CD14-positive monocyte (primary cell): ENCODE measurements at regions not wholly inside any gene's neighbourhood (a gene's known extent, or its start where the extent isn't known, plus 50 kb on each side); places are given as distances from the start of the nearest gene placed in this dataset.
A peak's percentile ranks its signal among the peaks of the same experiment; 100 is the strongest.

Experiments
- DNase-seq, 3 donors: peaks; one replicate each; pipeline ENCODE4 v3.0.0-alpha.2; 2011 to 2022
- H2AFZ ChIP-seq: 2 replicates; pipeline ENCODE4 v1.6.0; 2012; ENCODE audit warnings: mild to moderate bottlenecking, low read depth, low read length, inconsistent platforms; ENCODE audit not compliant: insufficient read depth, poor library complexity, severe bottlenecking
- H3K27ac ChIP-seq, 2 donors: 1 replicate in 1 of 2; 2 replicates in 1 of 2; pipeline ENCODE4 v1.5.1; 2012 to 2013; ENCODE audit warnings: low read length in 2 of 2, control low read depth in 1 of 2, inconsistent platforms in 1 of 2, low read depth in 1 of 2, mild to moderate bottlenecking in 1 of 2
- H3K27me3 ChIP-seq, 2 donors: one replicate each; pipeline versions ENCODE4 v1.6.0 to v1.6.1; 2011 to 2013; ENCODE audit warnings: low read length in 2 of 2; ENCODE audit not compliant: control insufficient read depth in 2 of 2, insufficient read depth in 2 of 2
- H3K36me3 ChIP-seq, 2 donors: replicated peaks in 1 of 2; 1 replicate in 1 of 2; 2 replicates in 1 of 2; pipeline versions ENCODE4 v1.5.1 to v1.6.1; 2012 to 2013; ENCODE audit warnings: low read length in 2 of 2, control low read depth in 1 of 2, inconsistent platforms in 1 of 2, mild to moderate bottlenecking in 1 of 2; ENCODE audit not compliant: insufficient read depth in 2 of 2, control insufficient read depth in 1 of 2
- H3K4me1 ChIP-seq, 2 donors: 1 replicate in 1 of 2; 2 replicates in 1 of 2; pipeline versions ENCODE4 v1.5.1 to v1.6.1; 2012 to 2013; ENCODE audit warnings: low read length in 2 of 2, control low read depth in 1 of 2, inconsistent platforms in 1 of 2, mild to moderate bottlenecking in 1 of 2, moderate library complexity in 1 of 2; ENCODE audit not compliant: insufficient read depth in 2 of 2, control insufficient read depth in 1 of 2
- H3K4me2 ChIP-seq: replicated peaks from 2 replicates; pipeline ENCODE3; 2012; ENCODE audit warnings: low read length, moderate library complexity, mild to moderate bottlenecking; ENCODE audit not compliant: poor library complexity, severe bottlenecking; ENCODE audit errors: extremely low read depth
- H3K4me3 ChIP-seq, 3 experiments: fragments of 200-600 bp in 1 of 3; sonication (generic) in 1 of 3; replicated peaks in 1 of 3; 1 replicate in 2 of 3; 2 replicates in 1 of 3; pipeline ENCODE4 v1.5.1; 2011 to 2013; ENCODE audit warnings: low read length in 3 of 3, mild to moderate bottlenecking in 3 of 3, control low read depth in 2 of 3, low read depth in 2 of 3, inconsistent platforms in 1 of 3, moderate library complexity in 1 of 3
- H3K79me2 ChIP-seq: 2 replicates; pipeline ENCODE4 v1.6.0; 2012; ENCODE audit warnings: mild to moderate bottlenecking, control low read depth, inconsistent platforms, low read length, moderate library complexity; ENCODE audit not compliant: insufficient read depth
- H3K9ac ChIP-seq: 2 replicates; pipeline ENCODE4 v1.6.0; 2017; ENCODE audit warnings: low read length, mild to moderate bottlenecking; ENCODE audit not compliant: insufficient read depth, poor library complexity, severe bottlenecking
- H3K9me3 ChIP-seq, 2 donors: replicated peaks in 1 of 2; 1 replicate in 1 of 2; 2 replicates in 1 of 2; pipeline versions ENCODE4 v1.5.1 to v1.6.1; 2012 to 2013; ENCODE audit warnings: low read length in 2 of 2, control low read depth in 1 of 2; ENCODE audit not compliant: control insufficient read depth in 1 of 2, insufficient read depth in 1 of 2
- H4K20me1 ChIP-seq: 2 replicates; pipeline ENCODE4 v1.6.0; 2012; ENCODE audit warnings: mild to moderate bottlenecking, low read length, control low read depth, moderate library complexity; ENCODE audit not compliant: insufficient read depth
- H3K27ac Mint-ChIP-seq, 7 donors: one replicate each; pipeline ENCODE4 v1.8.0; 2020; ENCODE audit warnings: mild to moderate bottlenecking in 7 of 7, mixed read lengths in 7 of 7, moderate library complexity in 6 of 7, inconsistent platforms in 2 of 7
- H3K27me3 Mint-ChIP-seq, 3 donors: one replicate each; pipeline ENCODE4 v1.8.0; 2021 to 2022; ENCODE audit warnings: low read depth in 3 of 3, mild to moderate bottlenecking in 3 of 3, mixed read lengths in 3 of 3, moderate library complexity in 3 of 3, inconsistent platforms in 1 of 3
- H3K36me3 Mint-ChIP-seq, 2 donors: one replicate each; pipeline ENCODE4 v1.8.0; 2020; ENCODE audit warnings: mixed read lengths in 2 of 2, inconsistent platforms in 1 of 2, mild to moderate bottlenecking in 1 of 2
- H3K4me1 Mint-ChIP-seq: one replicate; pipeline ENCODE4 v1.8.0; 2020; ENCODE audit warnings: mild to moderate bottlenecking, mixed read lengths
- H3K4me3 Mint-ChIP-seq, 2 donors: one replicate each; pipeline ENCODE4 v1.8.0; 2020; ENCODE audit warnings: mild to moderate bottlenecking in 2 of 2, mixed read lengths in 2 of 2, moderate library complexity in 1 of 2
- H3K9me3 Mint-ChIP-seq, 7 donors: one replicate each; pipeline ENCODE4 v1.8.0; 2020 to 2022; ENCODE audit warnings: mixed read lengths in 7 of 7, mild to moderate bottlenecking in 6 of 7, moderate library complexity in 6 of 7, inconsistent platforms in 2 of 7
- WGBS: methylation state at CpG from one replicate; pipeline ENCODE4 v1.1.5; 2013; ENCODE audit warnings: missing lambda C conversion rate; ENCODE audit not compliant: insufficient coverage; 5-methylcytosine and 5-hydroxymethylcytosine counted together
- intact Hi-C, 2 donors: fragments of 100-400 bp; cut with micrococcal nuclease; formaldehyde crosslinking; loops; one replicate each; pipeline versions ENCODE4 v1.15.0 to v1.15.1; 2023
- TF ChIP-seq, protein P1 (sequence below): fragments of 200-600 bp; IDR thresholded peaks from one replicate; pipeline ENCODE4 v1.8.0; 2022; ENCODE audit warnings: antibody characterized with exemption, mild to moderate bottlenecking

DNA sequence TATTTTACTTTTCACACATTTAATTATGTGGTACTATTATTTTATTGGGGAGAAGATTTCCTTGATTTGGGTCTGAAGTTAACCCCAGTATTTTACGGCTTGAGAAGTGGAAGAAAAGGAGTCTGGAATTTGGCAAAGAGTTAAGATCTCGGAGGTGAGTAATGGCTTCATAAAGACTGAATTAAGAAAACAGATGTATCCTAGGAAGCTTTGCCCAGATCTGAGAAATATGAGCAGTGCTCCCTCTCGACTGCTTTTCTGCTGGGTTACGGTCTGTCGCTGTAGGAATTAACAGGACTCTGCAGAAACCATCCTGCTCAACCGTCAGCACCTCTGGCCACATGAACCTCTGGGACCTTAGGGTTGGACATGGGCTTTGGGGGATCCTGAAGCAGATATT, 163.6 kb upstream of the NDN start:
- Histone ChIP-seq H3K4me2 (no peak overlapping the region), H4K20me1 (no peaks in the 10 kb centered on the region), H3K4me1 (no peaks in the 10 kb centered on the region), H3K36me3 (no peaks in the 10 kb centered on the region), H3K4me3 (no peak overlapping the region), H3K9ac (no peak overlapping the region), H3K27me3 (no peaks in the 10 kb centered on the region), H3K27ac (no peak overlapping the region), H3K79me2 (no peaks in the 10 kb centered on the region), H2AFZ (no peak overlapping the region), H3K9me3 (no peaks in the 10 kb centered on the region)
- DNase-seq = no peak
- WGBS = 86% methylated on average over 6 of the region's 6 CpGs
- H3K4me1 Mint-ChIP-seq = no peaks in the 10 kb centered on the region
- no peak overlapping the region for H3K4me3 Mint-ChIP-seq
- H3K27ac Mint-ChIP-seq = no peak overlapping the region
- peaks cover 0 to 4% (median 0%) of the 10 kb centered on the region in 7 donors for H3K9me3 Mint-ChIP-seq
- H3K27me3 Mint-ChIP-seq = no peaks in the 10 kb centered on the region
- H3K36me3 Mint-ChIP-seq = no peaks in the 10 kb centered on the region
- TF ChIP-seq, protein P1, sequence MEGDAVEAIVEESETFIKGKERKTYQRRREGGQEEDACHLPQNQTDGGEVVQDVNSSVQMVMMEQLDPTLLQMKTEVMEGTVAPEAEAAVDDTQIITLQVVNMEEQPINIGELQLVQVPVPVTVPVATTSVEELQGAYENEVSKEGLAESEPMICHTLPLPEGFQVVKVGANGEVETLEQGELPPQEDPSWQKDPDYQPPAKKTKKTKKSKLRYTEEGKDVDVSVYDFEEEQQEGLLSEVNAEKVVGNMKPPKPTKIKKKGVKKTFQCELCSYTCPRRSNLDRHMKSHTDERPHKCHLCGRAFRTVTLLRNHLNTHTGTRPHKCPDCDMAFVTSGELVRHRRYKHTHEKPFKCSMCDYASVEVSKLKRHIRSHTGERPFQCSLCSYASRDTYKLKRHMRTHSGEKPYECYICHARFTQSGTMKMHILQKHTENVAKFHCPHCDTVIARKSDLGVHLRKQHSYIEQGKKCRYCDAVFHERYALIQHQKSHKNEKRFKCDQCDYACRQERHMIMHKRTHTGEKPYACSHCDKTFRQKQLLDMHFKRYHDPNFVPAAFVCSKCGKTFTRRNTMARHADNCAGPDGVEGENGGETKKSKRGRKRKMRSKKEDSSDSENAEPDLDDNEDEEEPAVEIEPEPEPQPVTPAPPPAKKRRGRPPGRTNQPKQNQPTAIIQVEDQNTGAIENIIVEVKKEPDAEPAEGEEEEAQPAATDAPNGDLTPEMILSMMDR = no peak
- intact Hi-C loops = no loop called here

DNA sequence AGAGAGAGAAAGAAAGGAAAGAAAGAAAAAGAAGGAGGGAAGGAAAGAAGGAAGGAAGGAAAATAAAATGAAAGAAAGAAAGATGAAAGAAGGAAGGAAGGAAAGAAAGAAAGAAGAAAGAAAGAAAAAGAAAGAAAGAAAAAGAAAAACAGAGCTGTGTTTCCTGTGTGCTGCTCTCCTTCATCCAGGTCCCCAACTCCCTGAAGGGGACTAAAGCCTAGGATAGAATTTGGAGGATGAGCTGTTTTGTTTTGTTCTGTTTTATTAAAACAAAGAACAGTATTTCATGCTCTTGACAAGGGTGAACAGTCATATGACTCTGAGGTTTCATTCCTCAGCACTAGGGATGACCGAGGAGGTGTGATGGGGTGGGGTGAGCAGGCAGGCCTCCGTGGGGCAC, 164.8 kb upstream of the NDN start:
- Histone ChIP-seq H2AFZ (no peak overlapping the region), H3K4me1 (no peaks in the 10 kb centered on the region), H4K20me1 (no peaks in the 10 kb centered on the region), H3K79me2 (no peaks in the 10 kb centered on the region), H3K36me3 (no peaks in the 10 kb centered on the region), H3K27ac (no peak overlapping the region), H3K27me3 (no peaks in the 10 kb centered on the region), H3K9ac (no peak overlapping the region), H3K4me2 (no peak overlapping the region), H3K9me3 (no peaks in the 10 kb centered on the region), H3K4me3 (no peak overlapping the region)
- no peaks in the 10 kb centered on the region for H3K4me1 Mint-ChIP-seq
- TF ChIP-seq, protein P1 = no peak
- no CpG with 5 or more reads among the region's 2 CpGs for WGBS
- no peak overlapping the region for H3K4me3 Mint-ChIP-seq
- H3K9me3 Mint-ChIP-seq = peaks cover 0 to 4% (median 0%) of the 10 kb centered on the region in 7 donors
- intact Hi-C loops = no loop called here
- no peak for DNase-seq
- H3K27me3 Mint-ChIP-seq = no peaks in the 10 kb centered on the region
- H3K36me3 Mint-ChIP-seq = no peaks in the 10 kb centered on the region
- peak overlapping the region in 1 of 7 donors; percentile 21 for H3K27ac Mint-ChIP-seq
